Stimulated activated CD4-positive, alpha-beta T cell treated with anti-CD3 and anti-CD28 coated beads, TNF-alpha, amount 100 ng/mL, for 24 hours (primary cell): ENCODE measurements at regions not wholly inside any gene's neighbourhood (a gene's known extent, or its start where the extent isn't known, plus 50 kb on each side); places are given as distances from the start of the nearest gene placed in this dataset.
A peak's percentile ranks its signal among the peaks of the same experiment; 100 is the strongest.
"Not testable (repeated sequence)": the region's sequence is repeated elsewhere in the genome, so short reads cannot be mapped to it uniquely, and the experiment has no call there.

ENCODE experiments used
- DNase-seq, 3 experiments: peaks; one replicate each; pipeline ENCODE4 v3.0.0-alpha.2; 2020; ENCODE audit warnings: low read depth in 3 of 3

DNA sequence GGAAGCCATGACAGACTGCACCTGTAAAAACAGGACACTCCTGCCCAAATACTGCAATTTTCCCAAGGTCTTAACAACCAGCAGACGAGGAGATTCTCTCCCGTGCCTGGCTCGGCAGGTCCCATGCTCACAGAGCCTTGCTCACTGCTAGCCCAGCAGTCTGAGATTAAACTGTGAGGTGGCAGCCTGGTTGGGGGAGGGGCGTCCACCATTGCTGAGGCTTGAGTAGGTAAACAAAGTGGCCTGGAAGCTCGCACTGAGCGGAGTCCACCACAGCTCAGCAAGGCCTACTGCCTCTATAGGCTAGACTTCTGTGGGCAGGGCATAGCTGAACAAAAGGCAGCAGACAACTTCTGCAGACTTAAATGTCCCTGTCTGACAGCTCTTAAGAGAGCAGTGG lies 80.3 kb downstream of the ANXA5 start:
- not testable (repeated sequence) for DNase-seq

DNA sequence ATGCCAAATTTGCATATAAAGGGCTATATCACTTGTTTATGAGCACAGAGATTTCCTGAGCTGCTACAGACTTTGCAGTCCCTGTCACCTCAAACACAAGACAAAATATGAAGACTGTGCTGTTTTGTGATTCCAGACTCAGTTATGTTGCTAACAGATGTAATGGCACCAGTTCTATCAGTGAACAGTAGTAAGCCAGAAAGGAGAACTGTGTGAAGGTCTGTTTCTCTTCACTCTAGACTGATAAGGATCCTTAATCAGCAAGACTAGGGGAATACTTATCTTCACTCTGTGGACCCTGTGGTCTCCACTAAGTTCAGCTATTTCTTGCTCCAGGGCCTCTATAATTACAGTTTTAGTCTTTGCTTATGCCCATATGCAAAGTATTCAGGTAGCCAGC lies 82.7 kb downstream of the ANXA5 start:
- no peak for DNase-seq

DNA sequence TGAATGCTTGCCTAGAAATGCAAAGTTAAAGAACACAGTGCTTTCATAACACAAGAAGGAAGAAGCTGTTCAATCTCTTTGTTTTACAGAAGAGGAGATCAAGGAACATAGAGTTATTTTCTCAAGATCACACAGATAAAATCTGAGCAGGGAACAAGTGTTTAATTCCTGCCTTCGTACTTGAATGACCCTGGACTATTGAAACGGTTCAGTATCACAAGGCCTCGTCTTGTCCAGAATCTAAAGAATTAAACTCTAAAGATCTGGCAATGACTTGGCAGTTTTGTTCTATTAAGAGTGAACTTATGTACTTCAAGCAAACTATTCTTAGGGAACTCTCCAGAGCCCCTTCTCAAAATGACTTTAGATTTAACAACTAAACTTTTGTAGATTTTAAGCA lies 97.7 kb downstream of the ANXA5 start:
- no peak for DNase-seq

DNA sequence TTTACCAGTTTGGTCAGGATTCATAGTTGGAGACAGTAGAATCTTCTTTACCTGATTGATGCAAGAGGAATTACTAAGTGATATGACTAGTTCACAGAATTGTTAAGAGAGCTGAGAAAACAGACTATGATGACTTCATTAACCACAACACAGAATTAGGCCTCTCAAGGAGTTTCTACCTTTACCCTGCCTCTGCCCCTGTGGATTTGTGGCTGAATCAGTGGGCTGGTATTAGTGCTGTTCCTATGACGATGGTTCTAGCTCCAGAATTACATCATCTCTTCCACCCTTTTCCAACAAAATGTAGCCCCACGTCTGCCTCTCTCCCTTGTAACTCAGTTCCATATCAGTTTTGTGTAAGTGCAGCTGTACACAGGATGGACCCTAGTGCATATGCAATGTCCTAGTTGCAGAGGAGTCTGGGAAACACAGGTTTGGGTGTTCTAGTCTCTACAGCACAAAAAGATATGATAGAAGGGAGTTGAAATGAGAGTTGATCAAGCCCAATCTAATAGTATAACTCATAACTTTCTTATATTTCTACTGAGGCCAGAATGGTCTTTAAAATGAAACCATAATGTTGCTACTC lies 99.3 kb downstream of the ANXA5 start:
- peak in 1 of 3 experiments; percentile 5 for DNase-seq

DNA sequence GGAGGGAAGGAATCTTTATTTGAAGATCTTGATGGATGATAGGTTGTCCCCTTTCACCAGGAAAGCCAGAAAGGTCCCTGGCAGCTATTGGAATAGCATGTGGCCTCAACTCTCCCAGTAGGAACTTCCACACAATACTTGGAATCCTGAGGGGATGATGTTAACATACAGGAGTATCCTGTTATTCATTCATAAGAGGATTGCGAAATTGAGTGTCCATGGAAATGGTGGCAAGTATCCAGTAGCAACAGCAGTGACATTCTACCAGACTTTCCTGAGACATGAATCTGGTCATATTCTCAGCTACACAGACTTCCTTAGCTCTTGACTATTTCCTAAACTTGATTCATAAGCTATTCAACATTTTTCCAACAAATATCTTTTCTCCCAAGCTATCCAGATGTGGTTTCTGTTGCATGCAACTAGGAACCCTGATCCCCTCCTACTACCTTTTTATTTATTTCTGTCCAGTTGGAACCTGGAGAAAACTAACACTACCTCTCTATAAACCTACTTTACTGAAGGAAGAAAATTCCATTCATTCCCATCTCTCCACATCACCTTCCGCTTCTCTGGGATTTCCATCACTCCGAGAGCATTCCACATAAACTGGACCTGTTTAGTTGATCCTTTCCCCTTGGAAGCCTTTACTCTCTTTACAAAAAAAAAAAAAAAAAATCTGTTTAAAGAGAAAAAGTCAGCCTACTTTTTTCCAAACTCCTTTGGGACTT lies 101.8 kb downstream of the ANXA5 start:
- no peak for DNase-seq

DNA sequence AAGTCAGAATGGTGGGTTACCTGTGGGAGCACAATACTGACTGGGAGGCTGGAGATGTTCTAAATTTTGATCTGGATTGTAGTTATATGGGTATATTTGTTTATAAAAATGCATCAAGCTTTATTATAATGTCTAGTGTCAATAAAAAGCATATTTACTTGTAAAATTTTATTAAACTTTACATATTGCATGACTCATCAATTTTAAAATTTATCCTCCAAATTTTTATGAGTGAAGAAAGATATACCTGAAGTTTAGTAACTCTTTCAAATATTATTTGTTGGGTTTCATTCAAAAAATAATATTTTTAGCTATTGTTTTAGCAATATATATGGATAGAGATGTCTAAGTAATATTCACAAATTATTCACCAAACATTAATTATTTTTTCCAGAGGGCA lies 103.0 kb downstream of the ANXA5 start:
- no peak for DNase-seq

DNA sequence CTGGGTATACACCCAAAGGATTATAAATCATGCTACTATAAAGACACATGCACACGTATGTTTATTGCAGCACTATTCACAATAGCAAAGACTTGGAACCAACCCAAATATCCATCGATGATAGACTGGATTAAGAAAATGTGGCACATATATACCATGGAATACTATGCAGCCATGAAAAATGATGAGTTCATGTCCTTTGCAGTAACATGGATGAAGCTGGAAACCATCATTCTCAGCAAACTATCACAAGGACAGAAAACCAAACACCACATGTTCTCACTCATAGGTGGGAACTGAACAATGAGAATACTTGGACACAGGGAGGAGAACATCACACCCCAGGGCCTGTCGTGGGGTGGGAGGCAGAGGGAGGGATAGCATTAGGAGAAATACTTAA lies 104.5 kb downstream of the ANXA5 start:
- not testable (repeated sequence) for DNase-seq

DNA sequence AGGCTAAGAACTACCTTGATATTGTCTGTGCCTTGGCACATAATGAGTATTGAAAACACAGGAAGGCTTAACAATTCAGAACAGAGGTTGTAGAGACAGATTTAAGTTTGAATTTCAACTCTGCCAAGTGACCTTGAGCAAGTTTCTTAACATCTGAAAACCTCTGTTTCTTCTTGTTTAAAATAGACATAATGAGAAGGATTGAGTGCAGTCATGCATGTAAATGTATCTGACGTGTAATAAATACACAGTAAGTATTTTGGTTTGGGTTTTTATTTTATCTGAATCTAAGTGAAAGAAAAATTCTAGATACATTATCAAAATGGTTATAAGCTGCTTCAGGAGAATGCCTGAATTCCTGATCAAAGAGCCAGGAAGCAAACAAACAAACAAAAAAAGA lies 111.9 kb downstream of the ANXA5 start:
- DNase-seq = no peak

DNA sequence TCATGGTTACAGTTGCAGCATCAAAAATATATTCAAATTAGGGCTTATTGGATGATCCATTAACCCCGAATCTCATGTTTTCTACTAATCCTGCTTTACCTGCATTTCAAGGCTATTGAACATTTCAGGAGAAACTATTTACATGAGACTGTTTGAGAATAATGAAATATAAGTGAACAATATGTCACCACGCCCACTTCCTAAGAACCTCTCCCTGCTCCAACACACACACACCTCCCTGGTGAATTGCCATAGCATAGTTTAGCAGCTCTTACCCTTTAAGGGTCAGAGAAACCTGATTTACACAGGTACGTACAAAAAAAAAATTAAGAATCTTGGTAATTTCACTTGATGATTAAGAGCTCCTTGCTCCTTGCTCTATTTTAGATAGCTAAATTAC lies 113.4 kb downstream of the ANXA5 start:
- no peak for DNase-seq

DNA sequence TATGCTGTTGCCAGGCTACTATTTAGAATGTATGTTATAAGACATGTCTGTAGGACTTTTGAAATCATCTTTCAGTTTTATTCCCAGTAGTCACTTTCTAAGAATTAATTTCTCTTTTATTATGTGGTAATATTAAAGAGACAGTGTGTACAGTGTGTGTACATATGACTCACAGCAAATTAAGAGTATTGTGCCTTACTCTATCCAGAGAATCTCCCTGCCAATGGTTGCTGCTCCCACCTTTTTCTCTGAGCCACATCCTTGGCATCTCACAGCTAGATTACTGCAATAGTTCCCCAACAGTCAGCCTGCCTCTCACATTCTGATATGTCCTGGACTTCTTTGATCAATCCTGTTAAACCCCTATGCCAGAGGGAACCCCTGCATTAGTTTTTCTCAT lies 114.5 kb downstream of the ANXA5 start:
- DNase-seq = no peak

DNA sequence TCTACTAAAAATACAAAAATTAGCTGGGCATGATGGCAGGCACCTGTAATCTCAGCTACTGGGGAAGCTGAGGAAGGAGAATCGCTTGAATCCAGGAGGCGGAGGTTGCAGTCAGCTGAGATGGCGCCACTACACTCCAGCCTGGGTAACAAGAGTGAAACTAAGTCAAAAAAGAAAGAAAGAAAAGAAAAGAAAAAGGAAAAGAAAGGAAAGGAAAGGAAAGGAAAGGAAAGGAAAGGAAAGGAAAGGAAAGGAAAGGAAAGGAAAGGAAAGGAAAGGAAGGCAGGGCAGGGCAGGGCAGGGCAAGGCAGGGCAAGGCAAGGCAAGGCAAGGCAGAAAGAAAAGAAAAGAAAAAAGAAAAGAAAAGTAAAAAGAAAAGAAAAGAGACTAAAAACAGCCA lies 121.4 kb downstream of the ANXA5 start:
- DNase-seq = not testable (repeated sequence)

DNA sequence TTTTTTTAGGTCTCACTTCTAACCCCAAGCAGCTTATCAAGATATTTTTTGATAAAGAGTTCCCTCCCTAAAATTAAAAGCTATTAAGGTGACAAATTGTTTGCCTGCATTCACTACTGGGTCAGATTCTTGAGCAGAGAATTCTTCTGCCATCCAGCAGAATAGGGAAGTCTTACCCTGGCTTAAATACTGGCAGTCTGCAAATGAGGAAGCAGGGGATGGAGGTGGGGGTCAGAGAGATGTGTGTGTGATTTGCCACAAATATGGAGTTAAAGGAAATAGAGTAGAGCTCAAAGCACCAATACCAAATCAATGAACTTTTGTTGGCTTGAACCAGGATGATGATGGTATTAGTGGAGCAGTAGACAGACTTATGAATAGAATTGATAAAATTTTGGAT lies 122.2 kb downstream of the ANXA5 start:
- DNase-seq = no peak

DNA sequence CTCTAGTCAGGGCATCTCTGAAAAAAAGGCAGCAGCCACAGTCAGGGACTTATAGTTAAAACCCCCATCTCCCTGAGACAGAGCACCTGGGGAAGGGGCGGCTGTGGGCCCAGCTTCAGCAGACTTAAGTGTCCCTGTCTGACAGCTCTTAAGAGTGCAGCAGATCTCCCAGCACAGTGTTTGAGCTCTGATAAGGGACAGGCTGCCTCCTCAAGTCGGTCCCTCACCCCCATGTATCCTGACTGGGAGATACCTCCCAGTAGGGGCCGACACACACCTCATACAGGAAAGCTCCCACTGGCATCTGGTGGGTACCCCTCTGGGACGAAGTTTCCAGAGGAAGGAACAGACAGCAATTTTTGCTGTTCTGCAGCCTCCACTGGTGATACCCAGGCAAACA lies 129.0 kb downstream of the ANXA5 start:
- DNase-seq = no peak

DNA sequence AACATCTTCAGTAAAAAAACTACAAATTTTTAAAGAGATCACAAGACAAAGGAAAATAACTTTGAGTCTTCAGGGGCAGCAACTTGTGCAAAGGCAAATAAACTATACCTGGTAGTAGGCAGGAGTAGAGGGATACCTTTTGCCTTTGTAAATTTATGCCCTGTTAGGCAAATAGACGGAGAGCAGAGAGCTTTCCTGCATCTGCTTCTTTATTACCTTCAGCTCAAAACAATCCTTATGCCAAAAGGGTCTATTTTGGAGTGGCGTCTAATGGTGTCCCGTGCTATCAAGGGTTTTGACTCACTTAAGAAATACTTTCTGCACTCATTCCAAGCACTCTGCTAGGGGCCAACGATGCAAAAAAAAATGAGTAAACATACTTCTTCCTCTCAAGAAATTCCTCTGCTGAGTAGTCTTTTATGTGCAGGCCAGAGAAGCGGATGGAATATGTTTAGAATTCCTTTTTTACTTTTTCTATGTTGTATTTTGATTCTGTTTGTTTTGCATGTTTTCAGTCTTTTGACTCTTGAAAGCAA lies 131.9 kb downstream of the ANXA5 start:
- no peak for DNase-seq

DNA sequence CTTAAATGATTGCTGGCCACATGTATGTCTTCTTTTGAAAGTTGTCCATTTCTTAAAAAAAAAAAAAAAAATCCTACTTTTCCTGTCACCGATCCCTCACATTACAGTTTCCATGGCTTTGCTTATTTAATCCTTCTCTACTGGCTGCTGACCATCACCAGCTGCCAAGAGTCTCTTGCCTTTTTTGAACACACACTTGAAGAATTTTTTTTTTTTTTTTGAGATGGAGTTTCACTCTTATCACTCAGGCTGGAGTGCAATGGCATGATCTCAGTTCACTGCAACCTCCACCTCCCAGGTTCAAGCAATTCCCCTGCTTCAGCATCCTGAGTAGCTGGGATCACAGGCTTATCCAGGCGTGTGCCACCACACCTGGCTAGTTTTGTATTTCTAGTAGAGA lies 134.0 kb downstream of the ANXA5 start:
- no peak for DNase-seq

DNA sequence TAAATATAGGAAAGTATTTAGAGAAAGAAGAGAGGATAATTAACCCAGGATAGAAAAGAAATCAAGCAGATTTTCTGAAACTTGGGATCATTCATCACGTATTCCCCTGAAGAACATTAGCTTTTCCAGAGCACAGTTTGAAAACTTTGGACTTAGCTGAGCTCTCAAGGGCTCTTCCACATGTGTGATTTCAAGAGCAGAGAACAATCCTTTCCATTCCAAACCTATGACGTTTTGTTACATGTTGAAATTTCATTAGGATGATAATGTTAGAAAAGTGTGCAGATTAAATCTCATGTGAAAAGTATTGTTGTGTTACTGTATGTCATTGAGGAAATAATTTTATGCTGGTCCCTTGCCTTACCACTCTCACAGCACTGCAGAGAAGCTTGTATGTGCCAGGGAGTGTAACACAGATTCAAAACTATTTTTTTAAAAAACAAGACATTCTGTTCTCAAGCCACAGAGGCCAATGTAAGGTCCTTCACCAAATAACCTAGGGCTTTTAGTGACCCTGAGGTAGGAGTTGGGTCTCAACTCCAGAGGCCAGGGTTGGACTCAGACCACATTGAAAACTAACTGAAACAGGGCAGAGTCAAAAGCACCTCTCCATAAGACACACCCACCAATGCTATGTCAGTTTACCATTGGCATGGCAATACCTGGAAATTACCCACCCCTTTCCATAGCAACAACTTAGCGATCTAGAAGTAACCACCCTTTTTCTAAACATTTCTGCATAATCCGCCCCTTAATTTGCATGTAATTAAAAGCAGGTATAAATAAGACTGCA lies 141.3 kb downstream of the ANXA5 start:
- DNase-seq = no peak

DNA sequence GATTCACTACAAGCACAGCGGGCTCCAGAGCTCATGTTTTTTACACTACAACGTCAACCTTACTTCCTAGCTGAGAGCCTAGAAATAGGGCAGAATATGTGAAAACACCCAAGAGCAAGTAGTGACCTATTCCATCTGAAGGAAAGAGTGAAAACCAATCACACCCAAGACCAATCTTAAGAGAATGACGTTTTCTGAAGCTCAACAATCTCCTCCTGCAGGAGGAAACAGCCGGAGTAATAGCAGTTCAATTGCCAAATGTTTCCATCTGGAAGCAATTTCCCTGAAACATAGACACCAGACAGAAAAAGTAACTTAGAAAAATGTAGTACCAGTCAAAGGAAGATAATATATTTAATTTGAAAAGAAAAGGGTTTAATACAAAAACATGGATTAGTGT lies 142.4 kb downstream of the ANXA5 start:
- DNase-seq = no peak

DNA sequence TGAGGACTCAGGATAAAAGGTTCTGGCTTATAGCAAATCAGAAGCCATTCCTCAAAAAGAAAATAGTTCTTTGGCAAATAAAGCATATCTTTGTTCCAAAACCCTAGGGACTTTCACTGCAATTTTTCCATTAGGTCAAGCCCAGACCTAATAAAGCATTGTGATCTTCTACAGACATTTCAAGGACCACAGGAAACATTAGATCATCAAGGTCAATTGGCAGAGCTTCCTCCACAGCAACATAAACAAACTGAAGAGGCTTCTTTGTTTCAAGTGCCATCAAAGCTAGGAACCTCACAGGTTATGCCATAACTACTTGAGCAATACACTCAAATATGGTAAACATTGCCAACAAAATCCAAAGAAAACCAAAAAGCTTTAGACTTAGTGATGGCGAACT lies 144.9 kb downstream of the ANXA5 start:
- no peak for DNase-seq

DNA sequence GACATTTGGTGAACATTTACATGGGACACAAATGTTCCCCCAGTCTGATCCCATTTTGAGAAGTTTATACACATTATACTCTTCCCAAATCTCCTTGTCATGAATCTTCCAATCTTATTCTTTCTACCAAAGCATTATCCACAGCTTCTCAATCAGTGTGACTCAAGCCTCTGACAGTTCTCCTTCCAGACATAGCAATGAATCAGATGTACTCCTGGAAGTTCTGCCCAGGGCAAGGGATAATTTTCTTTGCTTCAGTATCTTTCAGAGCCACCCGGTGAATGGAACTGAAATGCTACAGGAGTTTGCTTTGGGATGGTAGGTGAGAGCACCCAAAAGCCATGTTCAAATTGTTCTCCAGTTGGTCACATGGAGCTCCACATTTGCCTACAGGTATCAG lies 145.5 kb downstream of the ANXA5 start:
- no peak for DNase-seq

DNA sequence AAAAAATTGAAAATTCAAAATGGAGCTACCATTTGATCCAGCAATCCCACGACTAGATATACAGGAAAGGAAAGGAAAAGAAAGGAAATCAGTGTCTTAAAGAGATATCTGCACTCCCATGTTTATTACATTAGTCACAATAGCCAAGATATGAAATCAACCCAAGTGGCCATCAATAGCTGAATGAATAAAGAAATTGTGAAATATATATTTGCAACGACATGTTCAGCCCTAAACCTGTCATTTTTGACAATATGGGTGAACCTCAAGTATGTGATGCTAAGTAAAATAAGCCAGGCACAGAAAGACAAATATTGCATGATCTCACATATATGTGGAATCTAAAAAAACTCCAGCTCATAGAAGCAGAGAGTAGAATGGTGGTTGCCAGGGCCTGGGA lies 155.1 kb downstream of the ANXA5 start:
- DNase-seq = no peak

DNA sequence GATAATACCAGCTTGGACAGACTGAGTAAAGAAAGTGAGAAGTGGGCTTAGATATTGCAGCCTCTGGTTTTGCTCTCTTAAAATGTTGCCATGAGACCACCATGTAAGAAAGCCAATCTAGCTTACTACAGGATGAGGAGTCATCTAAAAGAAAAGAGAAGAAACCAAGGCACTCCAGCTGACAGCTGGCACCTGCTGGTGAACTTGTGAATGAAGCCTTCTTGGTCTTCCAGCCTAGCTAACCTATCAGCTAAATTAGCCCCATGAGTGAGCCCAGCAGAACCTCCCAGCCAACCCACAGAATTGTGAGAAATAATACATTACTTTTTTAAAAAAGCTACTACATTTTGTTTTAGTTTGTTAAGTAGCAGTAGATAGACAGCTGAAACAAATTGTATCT lies 154.5 kb upstream of the QRFPR start:
- DNase-seq = no peak

DNA sequence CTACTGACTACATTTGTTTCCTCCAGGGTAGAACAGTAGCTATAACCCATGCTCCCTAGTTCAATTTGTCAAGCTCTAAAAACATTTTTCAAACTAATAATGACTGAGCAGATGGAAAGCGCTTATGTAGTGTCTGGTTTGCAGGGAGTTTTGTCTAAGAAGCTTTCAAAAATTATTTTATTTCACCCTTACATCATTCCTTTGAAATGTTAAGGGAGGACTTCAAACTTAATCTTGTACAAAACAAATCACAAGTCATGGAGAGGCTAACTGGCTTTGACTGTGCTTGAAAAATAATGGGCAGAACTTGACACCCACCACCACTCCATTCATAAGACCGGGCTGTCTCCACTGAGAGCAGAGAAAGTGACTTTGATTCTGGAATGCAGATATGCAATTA lies 153.4 kb upstream of the QRFPR start:
- no peak for DNase-seq

DNA sequence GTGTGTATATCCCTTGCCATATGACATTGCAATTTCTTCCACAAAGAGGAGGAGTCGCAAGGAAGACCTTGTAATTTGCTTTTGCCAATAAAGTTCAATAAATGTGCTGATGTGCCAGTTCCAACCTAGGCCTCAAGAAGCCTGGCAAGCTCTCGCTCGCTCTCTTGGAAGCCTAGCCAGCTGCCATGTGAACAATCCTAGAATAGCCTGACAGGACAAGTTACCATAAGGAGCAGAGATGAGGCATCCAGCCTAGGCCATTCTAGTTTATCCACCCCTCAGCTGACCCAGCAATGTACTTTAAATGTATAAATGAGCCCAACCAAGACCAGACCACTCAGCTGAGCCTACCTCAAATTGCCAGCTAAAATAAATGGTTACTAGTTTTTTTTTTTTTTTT lies 145.7 kb upstream of the QRFPR start:
- DNase-seq = no peak
